Mucosa of descending colon (tissue), 3 donors: ENCODE measurements at regions not wholly inside any gene's neighbourhood (a gene's known extent, or its start where the extent isn't known, plus 50 kb on each side); places are given as distances from the start of the nearest gene placed in this dataset.

Experiments
- ATAC-seq: fragments of 200-7000 bp; cut with Tn5 transposase; one replicate; pipeline ENCODE4 v1.9.1; 2020; ENCODE audit warnings: mild to moderate bottlenecking, moderate library complexity
- DNase-seq, 3 donors: peaks; one replicate each; pipeline ENCODE4 v3.0.0-alpha.2; 2020
- H3K36me3 ChIP-seq: fragments of 200-600 bp; one replicate; pipeline ENCODE4 v1.8.0; 2021; ENCODE audit warnings: low read depth, mild to moderate bottlenecking
- H3K4me1 ChIP-seq: fragments of 200-600 bp; one replicate; pipeline ENCODE4 v1.8.0; 2021; ENCODE audit warnings: low read depth, mild to moderate bottlenecking
- H3K4me3 ChIP-seq: fragments of 200-600 bp; one replicate; pipeline ENCODE4 v1.8.0; 2021; ENCODE audit warnings: mild to moderate bottlenecking
- H3K9me3 ChIP-seq: fragments of 200-600 bp; one replicate; pipeline ENCODE4 v1.8.0; 2021; ENCODE audit warnings: mild to moderate bottlenecking
- CTCF ChIP-seq: fragments of 200-600 bp; IDR thresholded peaks from one replicate; pipeline ENCODE4 v1.8.0; 2022; ENCODE audit warnings: antibody characterized with exemption, mild to moderate bottlenecking
- intact Hi-C, 2 donors: fragments of 100-400 bp; cut with DNase I in 1 of 2; cut with micrococcal nuclease in 1 of 2; formaldehyde crosslinking; loops; one replicate each; pipeline versions ENCODE4 v1.11.0 to v1.11.1; 2022; cut with DNase I, micrococcal nuclease
- donor health status: DM: no; HTN: no; CAD: no; lungs with moderate emphysema.
- donor health status: DM: no; HTN: no; CAD: no.
- donor health status: DM: no; HTN: yes; CAD: no.

GRCh38 chr2:239804161-239805042 is 220.7 kb downstream of the NDUFA10 start:
- Histone ChIP-seq H3K4me1 (no peaks in the 10 kb centered on the region), H3K36me3 (no peaks in the 10 kb centered on the region), H3K4me3 (no peak overlapping the region), H3K9me3 (no peaks in the 10 kb centered on the region)
- TF ChIP-seq CTCF: no peak
- intact Hi-C loops: no loop called here
- DNase-seq (no peak), ATAC-seq (no peak)

DNA sequence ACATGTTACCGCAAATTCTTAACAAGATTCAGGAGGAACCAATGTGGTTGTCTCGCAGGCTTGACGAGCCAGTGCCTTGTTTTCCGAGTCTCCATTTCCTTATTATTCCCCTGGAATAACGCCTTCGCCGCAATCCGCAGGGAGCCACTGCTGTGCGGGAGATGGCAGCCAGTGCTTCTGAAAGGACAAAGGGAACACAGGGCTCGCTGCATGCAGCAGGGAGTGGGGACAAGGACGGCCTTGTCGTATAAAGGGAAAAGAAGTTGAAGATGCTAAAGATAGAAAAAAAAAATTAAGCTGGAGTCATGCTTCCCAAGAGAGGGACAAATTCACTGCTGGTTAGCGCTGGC is 221.4 kb downstream of the NDUFA10 start:
- intact Hi-C loops: no loop called here
- Histone ChIP-seq H3K4me1 (no peaks in the 10 kb centered on the region), H3K36me3 (no peaks in the 10 kb centered on the region), H3K9me3 (no peaks in the 10 kb centered on the region), H3K4me3 (no peak overlapping the region)
- no peak for TF ChIP-seq CTCF
- ATAC-seq (no peak), DNase-seq (no peak)

GRCh38 chr2:239803102-239803765 is 221.9 kb downstream of the NDUFA10 start:
- intact Hi-C loops: no loop called here
- DNase-seq (no peak), ATAC-seq (no peak)
- Histone ChIP-seq H3K4me3 (no peak overlapping the region), H3K36me3 (no peaks in the 10 kb centered on the region), H3K4me1 (no peaks in the 10 kb centered on the region), H3K9me3 (no peaks in the 10 kb centered on the region)
- no peak for TF ChIP-seq CTCF

- Histone ChIP-seq H3K9me3 (no peaks in the 10 kb centered on the region), H3K36me3 (no peaks in the 10 kb centered on the region), H3K4me1 (no peaks in the 10 kb centered on the region), H3K4me3 (no peak overlapping the region)
- no peak for DNase-seq
- intact Hi-C loops: no loop called here
- ATAC-seq: no peak
- TF ChIP-seq CTCF: no peak
Measured at GRCh38 chr2:239802185-239802649, 222.9 kb downstream of the NDUFA10 start.

DNA sequence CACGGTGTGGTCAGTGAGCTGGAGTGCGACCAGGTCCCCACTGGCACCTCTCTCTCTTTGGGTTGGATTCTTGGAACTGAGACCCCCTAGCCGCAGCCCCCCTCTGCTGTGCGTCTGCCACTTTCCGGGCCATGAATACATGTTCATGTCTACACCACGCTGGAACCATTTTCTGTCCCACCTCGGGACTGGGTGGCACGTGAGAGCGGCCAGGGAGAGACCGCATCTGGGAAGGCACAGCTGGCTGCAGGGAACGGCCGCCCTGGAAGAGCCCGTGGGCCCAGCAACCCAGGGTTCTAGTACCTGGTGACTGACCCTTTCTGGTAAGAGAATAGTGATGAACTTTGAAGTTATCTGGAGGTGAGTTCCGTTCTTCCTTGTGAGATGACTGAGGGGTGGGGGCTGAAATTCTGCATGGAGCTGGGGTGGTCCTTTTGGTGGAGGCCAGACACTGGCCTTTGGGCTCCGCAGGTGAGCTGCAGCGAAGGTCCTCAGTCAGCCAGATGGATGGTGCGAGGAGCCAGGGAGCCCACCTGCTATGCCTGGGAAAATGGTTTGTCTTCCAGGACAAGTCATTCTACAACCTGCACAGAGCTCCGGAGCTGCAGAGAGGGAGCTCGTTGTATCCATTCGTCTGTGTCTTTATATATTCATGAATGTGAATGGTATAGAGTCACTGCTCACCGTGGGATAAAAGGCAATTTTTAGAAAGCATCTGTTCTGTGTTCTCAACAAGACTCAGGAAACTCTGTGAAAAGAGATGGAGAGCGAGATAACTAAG is 223.5 kb downstream of the NDUFA10 start:
- H3K4me1 ChIP-seq: no peaks in the 10 kb centered on the region
- DNase-seq (no peak), ATAC-seq (no peak)
- TF ChIP-seq CTCF: no peak
- H3K36me3 ChIP-seq: no peaks in the 10 kb centered on the region
- no peak overlapping the region for H3K4me3 ChIP-seq
- intact Hi-C loops: no loop called here
- no peaks in the 10 kb centered on the region for H3K9me3 ChIP-seq
